ENCODE measurements at regions not wholly inside any gene's neighbourhood (a gene's known extent, or its start where the extent isn't known, plus 50 kb on each side); places are given as distances from the start of the nearest gene placed in this dataset.
"Not testable (repeated sequence)": the region's sequence is repeated elsewhere in the genome, so short reads cannot be mapped to it uniquely, and the experiment has no call there.

DNA sequence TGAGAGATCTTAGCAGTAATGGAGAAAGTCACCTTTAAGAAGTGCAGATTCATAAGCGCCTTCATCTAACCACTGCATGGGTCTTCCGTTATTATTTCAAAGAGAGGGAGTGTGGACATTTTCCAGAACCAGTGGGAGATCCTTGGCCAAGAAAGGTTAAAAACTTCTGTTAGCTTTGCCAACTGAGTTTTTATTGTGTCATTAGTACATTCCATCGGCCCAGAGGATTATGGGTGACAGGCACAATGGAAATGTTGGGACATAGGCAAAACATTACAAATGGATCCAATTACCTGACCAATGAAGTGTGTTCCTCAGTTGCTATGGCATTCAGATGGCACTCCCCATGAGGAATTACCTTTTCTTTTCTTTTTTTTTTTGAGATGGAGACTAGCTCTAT is 115.5 kb downstream of the PPIAL4G start:
- no peaks in the 10 kb centered on the region for H3K9me3 ChIP-seq
- WGBS, 2 donors = 90 to 91% methylated on average over 3 of the region's 3 CpGs

DNA sequence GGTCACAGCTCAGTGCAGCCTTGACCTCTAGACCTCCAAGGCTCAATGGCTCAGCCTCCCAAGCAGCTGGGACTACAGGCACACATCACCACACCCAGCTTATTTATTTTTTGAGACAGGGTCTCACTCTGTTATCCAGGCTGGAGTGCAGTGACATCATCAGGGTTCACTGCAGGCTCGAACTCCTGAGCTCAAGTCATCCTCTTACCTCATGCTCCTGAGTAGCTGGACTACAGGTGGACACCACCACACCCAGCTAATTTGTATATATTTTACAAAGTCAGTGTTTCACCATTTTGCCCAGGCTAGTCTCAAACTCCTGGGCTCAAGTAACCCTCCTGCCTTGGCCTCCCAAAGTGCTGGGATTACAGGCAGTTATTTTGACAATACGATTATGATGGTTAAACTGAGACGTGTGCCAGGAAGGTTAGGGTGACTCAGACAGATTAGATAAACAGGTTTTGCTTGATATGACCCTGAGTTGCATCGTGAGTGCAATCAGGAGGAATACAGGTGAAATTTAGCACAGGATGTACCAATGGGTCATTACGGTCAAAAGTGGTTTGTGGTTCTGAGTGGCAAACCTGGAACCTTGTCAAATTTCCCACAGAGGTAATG is 116.9 kb downstream of the PPIAL4G start:
- H3K27ac ChIP-seq; H3K9me3 ChIP-seq; H3K4me1 ChIP-seq; DNase-seq; intact Hi-C loops (cut with DNase I; ENCODE audit: low total_unique reads); H3K4me3 ChIP-seq; H3K27me3 ChIP-seq; H3K36me3 ChIP-seq (ENCODE audit: low read depth, missing control alignments): not testable (repeated sequence)
- WGBS, 2 donors = 85 to 88% methylated on average over 5 of the region's 5 CpGs

More for the DNA sequence above, 115.5 kb downstream of the PPIAL4G start:
- DNase-seq = no peak
- Histone ChIP-seq H3K4me3 (no peak overlapping the region), H3K27ac (no peak overlapping the region), H3K4me1 (no peaks in the 10 kb centered on the region), H3K27me3 (no peaks in the 10 kb centered on the region), H3K36me3 (ENCODE audit: low read depth, missing control alignments) (no peaks in the 10 kb centered on the region)
- intact Hi-C loops (cut with DNase I; ENCODE audit: low total_unique reads) = no loop called here
- TF ChIP-seq, protein P1, sequence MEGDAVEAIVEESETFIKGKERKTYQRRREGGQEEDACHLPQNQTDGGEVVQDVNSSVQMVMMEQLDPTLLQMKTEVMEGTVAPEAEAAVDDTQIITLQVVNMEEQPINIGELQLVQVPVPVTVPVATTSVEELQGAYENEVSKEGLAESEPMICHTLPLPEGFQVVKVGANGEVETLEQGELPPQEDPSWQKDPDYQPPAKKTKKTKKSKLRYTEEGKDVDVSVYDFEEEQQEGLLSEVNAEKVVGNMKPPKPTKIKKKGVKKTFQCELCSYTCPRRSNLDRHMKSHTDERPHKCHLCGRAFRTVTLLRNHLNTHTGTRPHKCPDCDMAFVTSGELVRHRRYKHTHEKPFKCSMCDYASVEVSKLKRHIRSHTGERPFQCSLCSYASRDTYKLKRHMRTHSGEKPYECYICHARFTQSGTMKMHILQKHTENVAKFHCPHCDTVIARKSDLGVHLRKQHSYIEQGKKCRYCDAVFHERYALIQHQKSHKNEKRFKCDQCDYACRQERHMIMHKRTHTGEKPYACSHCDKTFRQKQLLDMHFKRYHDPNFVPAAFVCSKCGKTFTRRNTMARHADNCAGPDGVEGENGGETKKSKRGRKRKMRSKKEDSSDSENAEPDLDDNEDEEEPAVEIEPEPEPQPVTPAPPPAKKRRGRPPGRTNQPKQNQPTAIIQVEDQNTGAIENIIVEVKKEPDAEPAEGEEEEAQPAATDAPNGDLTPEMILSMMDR (IDR thresholded peaks at IDR 0.05) = no peak
- TF ChIP-seq POLR2A (IDR thresholded peaks at IDR 0.05) = no peak

DNA sequence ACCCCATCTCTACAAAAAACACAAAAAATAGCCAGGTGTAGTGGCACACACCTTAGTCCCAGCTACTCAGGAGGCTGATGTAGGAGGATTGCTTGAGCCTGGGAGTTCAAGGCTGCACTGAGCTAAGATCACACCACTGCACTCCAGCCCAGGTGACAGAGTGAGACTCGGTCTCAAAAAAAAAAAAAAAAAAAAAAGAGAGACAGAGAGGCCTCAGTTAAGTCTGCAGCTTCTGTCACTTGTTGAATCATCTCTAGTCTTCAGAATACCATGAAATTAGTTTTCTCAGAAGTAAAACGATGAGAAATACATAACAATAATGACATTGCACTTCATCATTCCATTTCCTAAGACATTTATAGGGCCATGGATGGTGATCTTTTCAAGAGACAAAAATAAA is 118.0 kb downstream of the PPIAL4G start:
- H3K27ac ChIP-seq; H3K4me3 ChIP-seq; H3K9me3 ChIP-seq; intact Hi-C loops (cut with DNase I; ENCODE audit: low total_unique reads); DNase-seq; H3K36me3 ChIP-seq (ENCODE audit: low read depth, missing control alignments); H3K27me3 ChIP-seq; H3K4me1 ChIP-seq: not testable (repeated sequence)
- 71 to 80% methylated on average over 2 of the region's 2 CpGs for WGBS, 2 donors

DNA sequence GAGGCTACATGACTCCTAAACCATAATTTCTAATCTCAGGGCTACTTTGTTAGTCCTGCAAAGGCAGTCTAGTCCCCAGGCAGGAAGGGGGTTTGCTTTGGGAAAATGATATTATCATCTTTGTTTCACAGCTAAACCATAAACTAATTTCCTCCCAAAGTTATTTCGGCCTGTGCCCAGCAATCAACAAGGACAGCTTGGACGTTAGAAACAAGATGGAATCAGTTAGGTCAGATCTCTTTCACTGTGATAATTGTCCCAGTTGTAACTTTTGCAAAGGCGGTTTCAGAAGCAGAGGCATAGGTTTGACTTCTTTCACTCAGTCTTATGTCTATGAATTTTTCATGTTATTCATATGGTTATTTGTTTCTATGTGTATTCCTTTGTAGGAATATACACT is 119.1 kb downstream of the PPIAL4G start:
- H3K9me3 ChIP-seq; H3K4me1 ChIP-seq; H3K4me3 ChIP-seq; H3K36me3 ChIP-seq (ENCODE audit: low read depth, missing control alignments); H3K27ac ChIP-seq; DNase-seq; H3K27me3 ChIP-seq; intact Hi-C loops (cut with DNase I; ENCODE audit: low total_unique reads): not testable (repeated sequence)
- WGBS, 2 donors = 73 to 74% methylated on average over 3 of the region's 3 CpGs

DNA sequence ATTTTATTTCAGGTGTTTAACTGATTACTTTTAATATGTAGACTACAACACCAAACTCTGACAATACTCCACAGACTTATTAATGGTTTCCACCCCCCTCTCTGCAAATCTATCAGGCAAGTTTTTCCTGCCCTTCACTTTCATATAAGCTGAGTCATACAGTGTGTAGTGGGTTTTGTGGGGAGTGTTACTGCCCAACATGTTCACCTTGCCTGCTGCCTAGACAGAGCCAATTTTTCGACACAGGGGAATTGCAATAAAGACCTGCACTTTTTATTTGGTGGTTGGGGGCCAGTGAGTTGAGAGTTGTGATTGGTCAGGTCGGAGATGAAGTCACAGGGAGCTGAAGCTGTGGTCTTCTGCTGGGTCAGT is 119.7 kb downstream of the PPIAL4G start:
- Histone ChIP-seq H3K27me3 (no peaks in the 10 kb centered on the region), H3K9me3 (no peaks in the 10 kb centered on the region), H3K4me3 (no peak overlapping the region), H3K36me3 (ENCODE audit: low read depth, missing control alignments) (no peaks in the 10 kb centered on the region), H3K27ac (no peak overlapping the region), H3K4me1 (no peaks in the 10 kb centered on the region)
- intact Hi-C loops (cut with DNase I; ENCODE audit: low total_unique reads) = no loop called here
- WGBS, 2 donors = 50 to 84% methylated on average over 1 to 2 of the region's 2 CpGs
- TF ChIP-seq, protein P1 (IDR thresholded peaks at IDR 0.05) = no peak
- TF ChIP-seq POLR2A (IDR thresholded peaks at IDR 0.05) = no peak
- no peak for DNase-seq

DNA sequence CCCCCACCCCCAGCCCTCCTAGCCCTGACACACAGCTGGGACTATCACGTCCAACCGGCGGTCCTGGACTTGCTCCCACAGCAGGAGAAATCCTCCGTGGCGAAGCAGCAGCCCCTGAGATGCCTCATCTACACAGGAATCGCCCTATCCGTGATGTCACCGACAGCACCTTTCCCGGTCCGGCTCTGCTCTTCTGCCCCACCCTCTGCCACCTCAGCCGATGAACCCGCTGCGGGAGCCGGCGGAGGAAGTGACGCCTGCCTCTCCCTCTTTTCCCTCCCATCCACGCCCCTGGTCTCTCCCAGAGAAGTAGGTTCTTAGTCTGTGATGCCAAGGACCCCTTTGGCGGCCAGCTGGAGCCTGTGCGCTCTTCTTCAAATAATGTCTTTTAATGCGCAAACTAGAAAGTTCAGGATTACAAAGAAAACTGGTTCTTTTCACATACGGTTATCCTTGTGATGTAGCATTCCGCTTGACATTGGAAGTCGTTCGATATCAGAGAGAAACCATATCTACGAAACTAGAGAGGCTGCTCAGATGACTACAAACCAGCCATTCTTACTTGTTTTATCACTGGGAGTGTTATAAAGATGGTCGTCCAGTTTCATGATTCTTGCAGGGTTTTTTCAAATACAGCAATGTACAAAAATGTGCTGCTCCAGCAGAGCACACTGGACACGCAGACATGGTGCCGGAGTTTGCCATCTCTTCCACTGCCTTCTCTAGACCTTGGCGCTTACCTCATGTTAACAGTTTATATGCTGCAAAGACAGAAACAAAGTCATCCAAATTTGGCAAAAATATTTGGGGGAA is 120.3 kb downstream of the PPIAL4G start:
- Histone ChIP-seq H3K36me3 (ENCODE audit: low read depth, missing control alignments) (no peaks in the 10 kb centered on the region), H3K27me3 (no peaks in the 10 kb centered on the region), H3K9me3 (no peaks in the 10 kb centered on the region), H3K4me1 (no peaks in the 10 kb centered on the region), H3K27ac (no peak overlapping the region), H3K4me3 (peak overlapping the region in 1 of 2 donors; percentile 32)
- intact Hi-C loops (cut with DNase I; ENCODE audit: low total_unique reads) = no loop called here
- TF ChIP-seq POLR2A (IDR thresholded peaks at IDR 0.05) = no peak
- TF ChIP-seq, protein P1 (IDR thresholded peaks at IDR 0.05) = no peak
- WGBS, 2 donors = 35% methylated on average over 24 to 29 of the region's 29 CpGs
- peak; percentile 53 for DNase-seq

Data from testis (tissue), 2 donors.